Activated CD4-positive, alpha-beta T cell treated with anti-CD3 and anti-CD28 coated beads, Interleukin-2, amount 50 U/mL, for 4 hours (primary cell): ENCODE measurements at regions not wholly inside any gene's neighbourhood (a gene's known extent, or its start where the extent isn't known, plus 50 kb on each side); places are given as distances from the start of the nearest gene placed in this dataset.

ENCODE experiments used
- DNase-seq, 2 experiments: peaks; one replicate each; pipeline ENCODE4 v3.0.0-alpha.2; 2020

- no peak for DNase-seq
Measured at GRCh38 chr2:12979066-12979465, 262.3 kb downstream of the TRIB2 start.

DNA sequence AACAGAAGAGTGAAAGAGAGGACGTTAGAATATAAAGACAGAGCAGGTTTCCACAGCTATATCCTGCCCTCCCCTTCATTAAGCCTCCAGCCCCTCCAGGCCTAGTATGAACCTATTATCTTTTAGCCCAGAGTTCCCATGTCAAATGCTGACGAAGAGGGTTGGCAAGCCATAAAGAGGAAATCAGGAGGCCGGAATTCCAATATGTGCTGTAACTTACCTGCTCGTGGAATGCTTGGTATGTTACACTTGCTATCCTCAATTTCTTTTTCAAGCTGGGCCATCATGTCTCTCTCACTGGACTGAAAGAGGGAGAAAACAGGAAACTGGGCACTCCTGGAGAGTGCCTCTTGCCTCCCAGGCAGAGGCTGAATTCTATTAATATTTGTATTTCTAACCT, 264.1 kb downstream of the TRIB2 start:
- DNase-seq = no peak

GRCh38 chr2:12982149-12982584, 265.4 kb downstream of the TRIB2 start:
- DNase-seq = no peak

DNA sequence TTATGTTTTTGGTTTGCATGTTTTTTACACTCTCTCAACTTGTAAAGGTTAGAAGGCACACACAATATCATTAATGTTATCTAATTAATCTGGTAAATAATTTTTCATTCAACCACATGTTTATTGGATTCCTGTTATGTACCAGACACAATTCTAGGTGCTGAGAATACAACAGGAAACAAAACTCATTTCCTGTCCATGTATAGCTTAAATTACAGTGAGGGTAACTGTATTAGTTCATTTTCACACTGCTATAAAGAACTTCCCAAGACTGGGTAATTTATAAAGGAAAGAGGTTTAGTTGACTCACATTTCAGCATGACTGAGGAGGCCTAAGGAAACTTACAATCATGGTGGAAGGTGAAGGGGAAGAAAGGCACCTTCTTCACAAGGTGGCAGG, 270.5 kb downstream of the TRIB2 start:
- DNase-seq = no peak

DNA sequence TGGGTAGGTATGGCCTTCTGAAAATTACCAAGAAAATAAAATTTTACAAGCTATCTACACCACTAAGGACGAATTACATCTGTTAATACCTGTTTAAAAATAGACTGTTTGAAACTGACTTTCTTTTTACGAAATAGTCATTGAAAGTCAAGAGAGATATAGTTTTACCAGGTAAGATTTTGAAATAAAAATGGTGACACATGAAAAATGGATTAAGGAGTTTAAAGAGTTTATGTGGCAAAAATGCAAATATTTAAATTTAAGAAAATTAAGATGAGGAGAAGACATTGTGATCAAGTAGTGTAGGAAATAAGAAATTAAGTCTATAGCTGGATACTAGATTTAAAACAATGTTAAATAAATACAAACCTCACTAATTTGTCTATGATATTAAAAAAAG, 271.5 kb downstream of the TRIB2 start:
- no peak for DNase-seq

- DNase-seq = no peak
Measured at GRCh38 chr2:12990523-12990922, 273.8 kb downstream of the TRIB2 start.

GRCh38 chr2:12998685-12999084, 281.9 kb downstream of the TRIB2 start:
- DNase-seq = no peak

- DNase-seq = no peak
Measured at GRCh38 chr2:13000664-13001363, 284.1 kb downstream of the TRIB2 start.

DNA sequence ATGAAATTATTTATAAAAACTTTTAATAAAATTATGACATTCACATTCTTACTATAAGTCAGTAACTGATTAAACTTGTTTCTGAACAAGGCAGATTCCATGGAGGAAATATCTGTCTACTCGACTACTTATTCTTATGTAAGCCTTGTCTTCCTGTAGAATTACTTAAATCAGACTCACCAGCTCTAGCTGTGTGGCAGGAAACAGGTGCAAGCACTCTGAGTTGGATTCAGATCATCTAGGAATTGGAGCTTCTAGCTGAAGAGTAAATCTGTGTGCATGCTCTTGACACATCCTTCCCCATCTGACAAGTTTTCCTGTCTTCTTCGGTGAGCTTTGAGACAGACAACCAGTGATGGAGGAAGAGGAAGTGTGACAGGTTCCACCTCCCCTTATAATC, 284.7 kb downstream of the TRIB2 start:
- DNase-seq = no peak

GRCh38 chr2:13002536-13003331, 286.0 kb downstream of the TRIB2 start:
- DNase-seq = no peak

DNA sequence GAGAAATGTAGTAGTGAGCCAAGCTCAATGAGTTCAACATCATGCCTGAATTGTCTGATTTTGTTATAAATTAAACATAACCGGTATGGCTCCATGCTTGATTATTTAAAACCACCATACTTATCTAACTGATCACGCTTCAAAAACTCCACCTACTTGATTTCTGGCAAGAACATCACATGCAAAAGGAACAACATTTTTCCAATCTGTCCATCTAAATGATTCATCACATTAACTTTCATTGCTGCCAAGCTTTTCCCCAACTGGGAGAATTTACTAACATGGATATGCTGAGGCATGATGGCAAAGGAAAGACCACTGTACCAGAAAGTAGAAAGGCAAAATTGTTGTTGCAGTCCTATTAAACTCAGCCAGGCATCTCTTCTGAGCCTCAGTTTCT, 286.8 kb downstream of the TRIB2 start:
- no peak for DNase-seq

- no peak for DNase-seq
Measured at GRCh38 chr2:13005048-13005447, 288.3 kb downstream of the TRIB2 start.

DNA sequence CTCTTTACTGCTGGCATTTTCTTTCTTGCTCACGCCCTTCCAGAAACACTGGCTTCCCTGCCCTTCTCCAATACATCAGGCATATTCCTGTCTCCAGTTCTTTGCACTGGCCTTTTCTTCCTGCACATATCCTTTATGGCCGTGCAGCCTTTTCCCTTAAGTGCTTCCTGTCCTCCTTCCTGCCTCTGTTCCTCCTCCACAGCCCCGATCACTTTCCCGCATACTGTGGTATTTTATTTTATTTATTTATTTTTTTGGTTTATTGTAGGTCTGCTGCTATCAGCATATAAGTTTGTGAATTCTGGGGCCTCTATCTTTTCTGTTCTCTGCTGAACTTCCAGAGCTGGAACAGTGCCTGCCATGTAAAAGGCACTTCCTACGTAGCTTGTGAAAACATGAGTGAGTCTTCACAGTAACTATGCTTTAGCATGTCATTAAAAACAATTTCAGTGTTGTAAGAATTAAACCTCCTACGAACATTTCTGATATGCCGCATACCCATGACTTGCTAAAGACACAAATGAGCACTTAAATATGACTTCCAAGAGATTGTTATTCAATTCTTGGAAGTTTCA, 289.1 kb downstream of the TRIB2 start:
- DNase-seq = no peak

- no peak for DNase-seq
Measured at GRCh38 chr2:13006426-13006825, 289.7 kb downstream of the TRIB2 start.

DNA sequence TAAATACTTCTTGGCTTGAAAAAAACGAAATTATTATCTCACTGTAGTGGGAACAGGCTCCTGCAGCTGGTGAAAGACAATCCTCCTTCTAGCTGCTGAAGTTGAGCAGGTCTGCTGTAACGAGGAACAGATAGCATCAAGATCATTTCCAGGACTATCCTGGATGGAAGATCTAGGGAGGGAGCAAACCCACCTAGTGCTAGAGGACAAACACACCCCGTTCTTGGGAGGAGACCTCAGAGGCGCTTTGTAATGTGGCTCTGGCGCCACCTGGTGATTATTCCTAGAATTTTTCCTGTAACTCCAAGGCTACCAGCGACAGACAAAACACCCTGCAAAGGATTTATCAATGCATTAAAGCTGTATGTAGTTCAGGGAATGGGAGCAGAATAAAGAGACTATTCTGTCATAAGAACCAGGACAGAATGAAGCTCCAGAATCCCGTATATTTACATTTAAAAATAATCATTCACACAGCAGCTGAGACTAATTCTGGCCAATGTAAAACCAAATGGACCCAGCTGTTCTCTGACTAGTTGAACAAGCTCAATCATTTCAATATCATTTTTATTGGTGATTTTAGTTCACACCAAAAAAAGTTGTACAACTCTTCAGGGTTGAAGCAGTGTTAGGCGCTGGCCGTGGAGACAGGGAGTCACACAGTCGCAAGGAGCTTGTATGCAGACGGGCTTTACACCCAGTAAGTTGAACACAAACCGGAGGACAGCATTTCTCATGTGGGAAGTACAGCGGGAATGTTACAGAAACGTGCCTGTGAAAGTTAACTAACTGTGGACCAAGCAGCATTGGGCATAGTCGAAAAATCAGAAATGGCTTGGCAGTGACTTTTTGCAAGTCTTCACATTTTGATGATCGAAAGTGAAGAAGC, 290.3 kb downstream of the TRIB2 start:
- DNase-seq = peak; percentile 53 to 62

GRCh38 chr2:13009027-13009642, 292.4 kb downstream of the TRIB2 start:
- DNase-seq = no peak

DNA sequence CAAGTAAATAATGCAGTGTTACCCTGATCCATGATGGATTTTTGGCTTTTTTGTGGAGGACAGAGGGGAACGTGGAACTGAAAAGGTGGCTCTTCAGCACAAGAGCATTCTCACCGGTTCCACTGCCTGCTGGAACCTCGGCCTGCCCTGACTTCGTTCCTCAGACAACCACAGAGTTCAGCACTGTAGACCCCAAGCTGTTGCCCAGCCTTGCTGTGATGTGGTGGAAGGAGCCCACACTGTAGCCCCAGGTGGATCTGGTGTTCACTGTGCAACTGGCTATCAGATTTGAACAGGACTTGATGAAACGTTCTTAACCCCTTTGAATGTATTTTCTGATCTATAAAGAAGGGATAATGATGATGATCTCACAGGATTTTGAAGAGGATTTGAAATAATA, 293.5 kb downstream of the TRIB2 start:
- no peak for DNase-seq

- no peak for DNase-seq
Measured at GRCh38 chr2:13014783-13015182, 298.0 kb downstream of the TRIB2 start.

GRCh38 chr2:13015532-13016320, 299.0 kb downstream of the TRIB2 start:
- DNase-seq = no peak

- no peak for DNase-seq
Measured at GRCh38 chr2:13018490-13018889, 301.8 kb downstream of the TRIB2 start.

- no peak for DNase-seq
Measured at GRCh38 chr2:13019781-13020180, 303.0 kb downstream of the TRIB2 start.

DNA sequence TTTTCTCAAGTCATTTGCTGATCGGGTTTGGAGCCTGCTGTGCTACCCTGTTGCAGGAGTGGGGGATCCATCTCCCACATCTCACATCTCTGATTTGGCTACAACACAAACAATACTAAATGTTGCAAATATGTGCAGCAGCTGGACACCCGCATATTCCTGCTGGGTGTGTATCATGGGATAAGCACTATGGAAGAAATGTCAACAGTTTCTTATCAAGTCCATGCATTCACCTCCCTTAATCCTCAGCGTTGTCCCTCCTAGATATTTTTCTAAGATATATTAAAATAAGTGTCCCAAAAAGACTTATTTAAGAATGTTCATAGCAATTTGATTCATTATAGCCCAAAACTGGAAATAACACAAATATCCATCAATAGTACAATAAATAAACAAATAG, 303.7 kb downstream of the TRIB2 start:
- DNase-seq = no peak
